ENCODE measurements at regions not wholly inside any gene's neighbourhood (a gene's known extent, or its start where the extent isn't known, plus 50 kb on each side); places are given as distances from the start of the nearest gene placed in this dataset.

DNA sequence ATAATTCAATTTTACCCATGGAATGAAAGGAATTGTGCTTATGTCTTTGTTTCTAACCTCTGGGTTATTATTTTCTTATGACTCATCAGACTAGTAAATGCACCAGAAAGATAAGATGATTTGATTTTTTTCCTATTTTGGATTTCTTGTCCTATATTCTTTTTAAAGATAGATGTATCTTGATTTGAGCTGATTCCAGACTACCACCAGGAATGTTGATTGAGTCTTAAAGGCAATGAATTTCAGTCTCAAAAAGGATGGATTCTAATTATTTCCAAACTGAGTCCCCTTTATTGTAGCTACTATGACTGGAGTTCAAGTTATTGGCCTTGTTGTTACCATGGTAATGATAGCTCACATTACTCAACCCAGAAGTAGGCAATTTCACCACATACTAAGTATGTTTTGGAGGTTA lies 95.8 kb upstream of the RGS4 start:
- Histone ChIP-seq H4K20me1 (ENCODE audit: insufficient read depth, low read length) (no peaks in the 10 kb centered on the region), H3K4me2 (ENCODE audit: low read length) (no peak overlapping the region), H3K9ac (ENCODE audit: low read length) (no peak overlapping the region), H3K79me2 (ENCODE audit: insufficient read depth, low read length) (no peaks in the 10 kb centered on the region), H3K4me3 (ENCODE audit: low read depth, low read length, poor library complexity, severe bottlenecking) (no peak overlapping the region), H3K27ac (ENCODE audit: low read depth, low read length, poor library complexity, severe bottlenecking) (no peak overlapping the region), H3K27me3 (ENCODE audit: insufficient read depth, low read length) (no peaks in the 10 kb centered on the region), H3F3A (ENCODE audit: insufficient read depth, low read length) (no peaks in the 10 kb centered on the region), H3K9me3 (ENCODE audit: low read length) (no peaks in the 10 kb centered on the region), H3K36me3 (ENCODE audit: insufficient read depth, low read length) (no peaks in the 10 kb centered on the region), H2AFZ (ENCODE audit: low read length) (no peak overlapping the region), H3K4me1 (ENCODE audit: insufficient read depth, low read length, severe bottlenecking) (no peaks in the 10 kb centered on the region), H3K9me2 (ENCODE audit: low read depth, low read length) (no peaks in the 10 kb centered on the region)
- TF ChIP-seq, protein P1, sequence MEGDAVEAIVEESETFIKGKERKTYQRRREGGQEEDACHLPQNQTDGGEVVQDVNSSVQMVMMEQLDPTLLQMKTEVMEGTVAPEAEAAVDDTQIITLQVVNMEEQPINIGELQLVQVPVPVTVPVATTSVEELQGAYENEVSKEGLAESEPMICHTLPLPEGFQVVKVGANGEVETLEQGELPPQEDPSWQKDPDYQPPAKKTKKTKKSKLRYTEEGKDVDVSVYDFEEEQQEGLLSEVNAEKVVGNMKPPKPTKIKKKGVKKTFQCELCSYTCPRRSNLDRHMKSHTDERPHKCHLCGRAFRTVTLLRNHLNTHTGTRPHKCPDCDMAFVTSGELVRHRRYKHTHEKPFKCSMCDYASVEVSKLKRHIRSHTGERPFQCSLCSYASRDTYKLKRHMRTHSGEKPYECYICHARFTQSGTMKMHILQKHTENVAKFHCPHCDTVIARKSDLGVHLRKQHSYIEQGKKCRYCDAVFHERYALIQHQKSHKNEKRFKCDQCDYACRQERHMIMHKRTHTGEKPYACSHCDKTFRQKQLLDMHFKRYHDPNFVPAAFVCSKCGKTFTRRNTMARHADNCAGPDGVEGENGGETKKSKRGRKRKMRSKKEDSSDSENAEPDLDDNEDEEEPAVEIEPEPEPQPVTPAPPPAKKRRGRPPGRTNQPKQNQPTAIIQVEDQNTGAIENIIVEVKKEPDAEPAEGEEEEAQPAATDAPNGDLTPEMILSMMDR (IDR thresholded peaks at IDR 0.05; ENCODE audit: low read length) = no peak
- TF ChIP-seq EZH2 (IDR thresholded peaks at IDR 0.05; ENCODE audit: borderline replicate concordance, low read length) = no peak

DNA sequence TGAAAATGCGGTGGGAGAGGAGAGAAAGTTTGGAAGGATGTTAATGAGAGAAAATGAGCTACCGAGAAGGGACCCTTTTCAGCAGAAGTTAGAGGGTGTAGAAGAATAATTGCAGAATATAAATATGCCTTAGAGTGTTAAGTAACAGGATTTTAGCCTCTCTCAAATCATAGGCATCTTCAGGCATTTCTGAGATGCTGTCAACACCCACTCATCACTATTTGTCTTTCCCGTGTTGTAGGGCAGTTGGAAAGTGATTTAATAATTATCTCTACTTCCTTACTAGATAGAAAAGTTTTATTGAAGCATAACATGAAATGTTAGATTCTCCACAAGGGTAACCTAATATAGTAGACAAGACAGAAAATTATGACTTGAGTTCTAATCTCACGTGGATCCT lies 96.4 kb upstream of the RGS4 start:
- Histone ChIP-seq H3K4me2 (ENCODE audit: low read length) (no peak overlapping the region), H4K20me1 (ENCODE audit: insufficient read depth, low read length) (no peaks in the 10 kb centered on the region), H3F3A (ENCODE audit: insufficient read depth, low read length) (no peaks in the 10 kb centered on the region), H3K79me2 (ENCODE audit: insufficient read depth, low read length) (no peaks in the 10 kb centered on the region), H2AFZ (ENCODE audit: low read length) (no peak overlapping the region), H3K27me3 (ENCODE audit: insufficient read depth, low read length) (no peaks in the 10 kb centered on the region), H3K9ac (ENCODE audit: low read length) (no peak overlapping the region), H3K4me1 (ENCODE audit: insufficient read depth, low read length, severe bottlenecking) (no peaks in the 10 kb centered on the region), H3K36me3 (ENCODE audit: insufficient read depth, low read length) (no peaks in the 10 kb centered on the region), H3K27ac (ENCODE audit: low read depth, low read length, poor library complexity, severe bottlenecking) (no peak overlapping the region), H3K4me3 (ENCODE audit: low read depth, low read length, poor library complexity, severe bottlenecking) (no peak overlapping the region), H3K9me3 (ENCODE audit: low read length) (no peaks in the 10 kb centered on the region), H3K9me2 (ENCODE audit: low read depth, low read length) (no peaks in the 10 kb centered on the region)
- TF ChIP-seq, protein P1 (IDR thresholded peaks at IDR 0.05; ENCODE audit: low read length) = no peak
- TF ChIP-seq EZH2 (IDR thresholded peaks at IDR 0.05; ENCODE audit: borderline replicate concordance, low read length) = no peak

DNA sequence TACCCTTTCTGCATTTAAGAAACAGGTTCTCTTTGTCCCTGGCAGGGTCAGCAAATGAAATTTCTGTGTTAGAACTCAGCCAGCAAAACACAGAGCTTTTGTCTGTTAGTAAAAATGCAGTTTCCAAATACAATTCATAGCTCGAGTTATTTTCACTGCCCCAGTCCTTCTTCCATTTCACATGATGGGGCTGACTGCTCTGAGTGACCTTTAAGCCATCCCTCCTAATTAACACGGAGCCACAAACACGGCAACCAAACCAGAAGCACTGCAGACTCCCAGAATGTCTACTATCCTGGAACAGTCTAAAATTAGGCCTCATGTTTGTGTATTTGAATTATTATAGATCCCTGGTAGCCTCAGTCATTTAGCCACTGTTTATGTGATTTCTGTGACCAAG lies 99.1 kb upstream of the RGS4 start:
- Histone ChIP-seq H3K9me2 (ENCODE audit: low read depth, low read length) (no peaks in the 10 kb centered on the region), H3K4me3 (ENCODE audit: low read depth, low read length, poor library complexity, severe bottlenecking) (no peak overlapping the region), H3K27me3 (ENCODE audit: insufficient read depth, low read length) (no peaks in the 10 kb centered on the region), H3K9me3 (ENCODE audit: low read length) (no peaks in the 10 kb centered on the region), H4K20me1 (ENCODE audit: insufficient read depth, low read length) (no peaks in the 10 kb centered on the region), H2AFZ (ENCODE audit: low read length) (no peak overlapping the region), H3K4me1 (ENCODE audit: insufficient read depth, low read length, severe bottlenecking) (no peaks in the 10 kb centered on the region), H3K27ac (ENCODE audit: low read depth, low read length, poor library complexity, severe bottlenecking) (no peak overlapping the region), H3K79me2 (ENCODE audit: insufficient read depth, low read length) (no peaks in the 10 kb centered on the region), H3K9ac (ENCODE audit: low read length) (no peak overlapping the region), H3K4me2 (ENCODE audit: low read length) (no peak overlapping the region), H3K36me3 (ENCODE audit: insufficient read depth, low read length) (no peaks in the 10 kb centered on the region), H3F3A (ENCODE audit: insufficient read depth, low read length) (no peaks in the 10 kb centered on the region)
- TF ChIP-seq, protein P1 (IDR thresholded peaks at IDR 0.05; ENCODE audit: low read length) = no peak
- TF ChIP-seq EZH2 (IDR thresholded peaks at IDR 0.05; ENCODE audit: borderline replicate concordance, low read length) = no peak
